ENCODE measurements at regions not wholly inside any gene's neighbourhood (a gene's known extent, or its start where the extent isn't known, plus 50 kb on each side); places are given as distances from the start of the nearest gene placed in this dataset.

- no peak for TF ChIP-seq CTCF (IDR thresholded peaks at IDR 0.05)
- TF ChIP-seq EZH2 (IDR thresholded peaks at IDR 0.05) = no peak
- TF ChIP-seq EZH2phosphoT487 (IDR thresholded peaks at IDR 0.05) = no peak
Observed at GRCh38 chr6:149157126-149157525, 160.4 kb upstream of the TAB2 start.
